ENCODE measurements at regions not wholly inside any gene's neighbourhood (a gene's known extent, or its start where the extent isn't known, plus 50 kb on each side); places are given as distances from the start of the nearest gene placed in this dataset.

GRCh38 chr5:60205071-60205470, 311.5 kb upstream of the PDE4D start (continued):
- TF ChIP-seq ZNF142 (CRISPR knock-in tag; IDR thresholded peaks at IDR 0.05) (no peak), RAD51 (IDR thresholded peaks at IDR 0.05; ENCODE audit: borderline replicate concordance) (no peak), ZBTB21 (CRISPR knock-in tag; IDR thresholded peaks at IDR 0.05) (no peak), ZNF569 (CRISPR knock-in tag; IDR thresholded peaks at IDR 0.05; ENCODE audit: borderline replicate concordance) (no peak), SIX4 (CRISPR knock-in tag; IDR thresholded peaks at IDR 0.05) (no peak), ZNF713 (CRISPR knock-in tag; IDR thresholded peaks at IDR 0.05) (no peak), NFIC (IDR thresholded peaks at IDR 0.05; ENCODE audit: low read length) (no peak), ZNF772 (CRISPR knock-in tag; IDR thresholded peaks at IDR 0.05) (no peak), CREB3 (CRISPR knock-in tag; IDR thresholded peaks at IDR 0.05) (no peak), ZNF296 (CRISPR knock-in tag; conservative IDR thresholded peaks at IDR 0.05) (no peak), TCF12 (IDR thresholded peaks at IDR 0.05) (no peak), TCF12 (CRISPR knock-in tag; IDR thresholded peaks at IDR 0.05) (no peak), SMAD3 (CRISPR knock-in tag; IDR thresholded peaks at IDR 0.05) (no peak), ZBTB8A (CRISPR knock-in tag; IDR thresholded peaks at IDR 0.05; ENCODE audit: borderline replicate concordance, low read depth) (no peak), ZNF549 (CRISPR knock-in tag; IDR thresholded peaks at IDR 0.05) (no peak), ZNF496 (CRISPR knock-in tag; IDR thresholded peaks at IDR 0.05; ENCODE audit: insufficient replicate concordance) (no peak), ISL2 (CRISPR knock-in tag; IDR thresholded peaks at IDR 0.05) (0 out of 2 replicates have a peak, but pooled peaks have one; percentile 33)
- TF ChIP-seq, protein P1, sequence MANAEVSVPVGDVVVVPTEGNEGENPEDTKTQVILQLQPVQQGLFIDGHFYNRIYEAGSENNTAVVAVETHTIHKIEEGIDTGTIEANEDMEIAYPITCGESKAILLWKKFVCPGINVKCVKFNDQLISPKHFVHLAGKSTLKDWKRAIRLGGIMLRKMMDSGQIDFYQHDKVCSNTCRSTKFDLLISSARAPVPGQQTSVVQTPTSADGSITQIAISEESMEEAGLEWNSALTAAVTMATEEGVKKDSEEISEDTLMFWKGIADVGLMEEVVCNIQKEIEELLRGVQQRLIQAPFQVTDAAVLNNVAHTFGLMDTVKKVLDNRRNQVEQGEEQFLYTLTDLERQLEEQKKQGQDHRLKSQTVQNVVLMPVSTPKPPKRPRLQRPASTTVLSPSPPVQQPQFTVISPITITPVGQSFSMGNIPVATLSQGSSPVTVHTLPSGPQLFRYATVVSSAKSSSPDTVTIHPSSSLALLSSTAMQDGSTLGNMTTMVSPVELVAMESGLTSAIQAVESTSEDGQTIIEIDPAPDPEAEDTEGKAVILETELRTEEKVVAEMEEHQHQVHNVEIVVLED (CRISPR knock-in tag; IDR thresholded peaks at IDR 0.05; ENCODE audit: borderline replicate concordance): no peak
- TF ChIP-seq, protein P2, sequence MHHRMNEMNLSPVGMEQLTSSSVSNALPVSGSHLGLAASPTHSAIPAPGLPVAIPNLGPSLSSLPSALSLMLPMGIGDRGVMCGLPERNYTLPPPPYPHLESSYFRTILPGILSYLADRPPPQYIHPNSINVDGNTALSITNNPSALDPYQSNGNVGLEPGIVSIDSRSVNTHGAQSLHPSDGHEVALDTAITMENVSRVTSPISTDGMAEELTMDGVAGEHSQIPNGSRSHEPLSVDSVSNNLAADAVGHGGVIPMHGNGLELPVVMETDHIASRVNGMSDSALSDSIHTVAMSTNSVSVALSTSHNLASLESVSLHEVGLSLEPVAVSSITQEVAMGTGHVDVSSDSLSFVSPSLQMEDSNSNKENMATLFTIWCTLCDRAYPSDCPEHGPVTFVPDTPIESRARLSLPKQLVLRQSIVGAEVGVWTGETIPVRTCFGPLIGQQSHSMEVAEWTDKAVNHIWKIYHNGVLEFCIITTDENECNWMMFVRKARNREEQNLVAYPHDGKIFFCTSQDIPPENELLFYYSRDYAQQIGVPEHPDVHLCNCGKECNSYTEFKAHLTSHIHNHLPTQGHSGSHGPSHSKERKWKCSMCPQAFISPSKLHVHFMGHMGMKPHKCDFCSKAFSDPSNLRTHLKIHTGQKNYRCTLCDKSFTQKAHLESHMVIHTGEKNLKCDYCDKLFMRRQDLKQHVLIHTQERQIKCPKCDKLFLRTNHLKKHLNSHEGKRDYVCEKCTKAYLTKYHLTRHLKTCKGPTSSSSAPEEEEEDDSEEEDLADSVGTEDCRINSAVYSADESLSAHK (CRISPR knock-in tag; IDR thresholded peaks at IDR 0.05; ENCODE audit: borderline replicate concordance): no peak
